ENCODE measurements at regions not wholly inside any gene's neighbourhood (a gene's known extent, or its start where the extent isn't known, plus 50 kb on each side); places are given as distances from the start of the nearest gene placed in this dataset.
"Not testable (repeated sequence)": the region's sequence is repeated elsewhere in the genome, so short reads cannot be mapped to it uniquely, and the experiment has no call there.

- no peak for DNase-seq
Observed at GRCh38 chr7:125218076-125218475, 288.5 kb upstream of the POT1 start.

DNA sequence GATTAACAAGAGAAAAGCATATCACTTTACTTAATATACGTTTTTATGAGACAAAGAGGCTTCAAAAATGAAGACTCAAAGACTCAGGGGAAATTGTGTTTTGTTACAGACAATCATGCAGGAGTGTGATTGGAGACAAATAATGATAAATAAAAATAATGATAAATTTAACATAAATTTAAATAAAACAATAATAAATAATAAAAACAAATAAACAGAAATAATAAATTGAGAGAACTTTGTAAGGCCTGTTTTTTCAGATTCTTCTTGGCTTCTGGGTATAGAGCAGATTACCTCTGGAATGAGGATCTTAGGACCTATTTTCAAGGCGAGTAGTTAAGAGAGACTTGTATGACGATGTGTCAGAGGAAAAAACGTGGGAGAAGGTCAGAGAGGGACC, 271.4 kb upstream of the POT1 start:
- no peak for DNase-seq

- no peak for DNase-seq
Observed at GRCh38 chr7:125197731-125198393, 268.2 kb upstream of the POT1 start.

DNA sequence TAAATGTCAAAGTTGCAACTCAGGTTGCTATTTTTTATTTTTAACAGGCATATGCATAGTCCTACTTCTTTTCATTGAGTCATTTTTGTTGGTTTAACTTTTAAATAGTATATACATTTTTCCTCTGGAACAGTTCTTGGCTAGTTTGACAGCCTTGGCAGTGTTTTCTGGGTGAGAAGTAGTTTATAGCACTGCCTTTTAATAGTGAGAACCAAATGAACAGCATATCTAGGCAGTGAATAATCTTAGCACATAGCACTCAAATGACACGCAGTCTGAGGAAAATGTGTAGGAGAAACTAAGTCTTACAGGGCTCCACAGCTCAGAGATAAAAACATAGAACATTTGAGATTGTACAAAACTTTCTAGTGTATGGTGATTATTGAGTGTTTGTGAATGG, 265.5 kb upstream of the POT1 start:
- no peak for DNase-seq

- DNase-seq = no peak
Observed at GRCh38 chr7:125193263-125193662, 263.6 kb upstream of the POT1 start.

DNA sequence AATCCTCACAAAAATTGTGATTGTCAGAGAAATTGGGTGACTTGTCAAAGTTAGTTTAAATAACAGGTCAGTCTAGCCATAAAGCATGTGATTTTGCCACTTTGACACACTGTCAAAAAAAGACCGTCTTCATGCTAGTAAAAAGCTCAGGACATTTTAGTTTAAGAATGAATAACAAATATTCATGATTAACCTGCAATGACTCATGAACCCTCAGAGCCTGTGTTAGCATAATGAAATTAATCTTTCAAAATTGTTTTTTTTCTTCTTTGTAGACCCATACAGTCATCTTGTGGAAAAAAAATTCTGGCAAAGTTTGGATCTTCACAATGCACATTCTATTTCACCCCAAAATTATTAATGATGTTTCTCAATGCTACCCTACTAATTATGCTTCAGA, 255.2 kb upstream of the POT1 start:
- no peak for DNase-seq

DNA sequence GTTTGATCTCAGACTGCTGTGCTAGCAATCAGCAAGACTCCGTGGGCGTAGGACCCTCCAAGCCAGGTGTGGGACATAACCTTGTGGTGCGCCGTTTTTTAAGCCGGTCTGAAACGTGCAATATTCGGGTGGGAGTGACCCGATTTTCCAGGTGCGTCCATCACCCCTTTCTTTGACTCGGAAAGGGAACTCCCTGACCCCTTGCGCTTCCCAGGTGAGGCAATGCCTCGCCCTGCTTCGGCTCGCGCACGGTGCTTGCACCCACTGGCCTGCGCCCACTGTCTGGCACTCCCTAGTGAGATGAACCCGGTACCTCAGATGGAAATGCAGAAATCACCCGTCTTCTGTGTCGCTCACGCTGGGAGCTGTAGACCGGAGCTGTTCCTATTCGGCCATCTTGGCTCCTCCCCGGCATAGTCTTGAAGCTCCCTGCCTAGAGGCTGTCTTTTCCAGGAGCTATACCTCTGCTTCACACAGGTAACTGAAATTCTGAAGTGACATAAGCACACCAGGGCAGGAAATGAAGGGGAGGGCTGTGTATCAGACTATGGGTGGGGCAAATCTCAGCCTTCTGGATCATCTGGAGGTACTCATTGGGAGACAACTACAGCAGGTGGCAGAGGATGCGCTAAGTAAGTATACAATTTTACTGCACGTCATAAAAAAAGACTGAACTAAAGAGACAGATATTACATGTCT, 252.1 kb upstream of the POT1 start:
- not testable (repeated sequence) for DNase-seq

GRCh38 chr7:125173571-125173970, 243.9 kb upstream of the POT1 start:
- no peak for DNase-seq

GRCh38 chr7:125169088-125169487, 239.5 kb upstream of the POT1 start:
- DNase-seq = no peak

DNA sequence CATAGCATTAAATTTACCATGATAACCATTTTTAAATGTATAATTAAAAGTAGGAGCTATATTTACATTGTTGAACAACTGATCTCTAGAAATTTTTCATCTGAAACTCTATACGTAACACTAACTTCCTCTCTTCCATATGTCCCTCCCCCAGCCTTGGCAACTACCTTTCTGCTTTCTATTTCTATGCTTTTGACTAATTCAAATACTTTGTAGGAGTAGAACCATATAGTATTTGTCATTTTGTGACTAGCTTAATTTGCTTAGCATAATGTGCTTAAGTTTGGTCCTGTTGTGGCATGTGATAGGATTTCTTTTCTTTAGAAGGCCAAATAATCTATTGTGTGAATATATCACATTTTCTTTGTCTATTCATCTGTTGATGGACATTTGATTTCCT, 225.3 kb upstream of the POT1 start:
- DNase-seq = no peak

DNA sequence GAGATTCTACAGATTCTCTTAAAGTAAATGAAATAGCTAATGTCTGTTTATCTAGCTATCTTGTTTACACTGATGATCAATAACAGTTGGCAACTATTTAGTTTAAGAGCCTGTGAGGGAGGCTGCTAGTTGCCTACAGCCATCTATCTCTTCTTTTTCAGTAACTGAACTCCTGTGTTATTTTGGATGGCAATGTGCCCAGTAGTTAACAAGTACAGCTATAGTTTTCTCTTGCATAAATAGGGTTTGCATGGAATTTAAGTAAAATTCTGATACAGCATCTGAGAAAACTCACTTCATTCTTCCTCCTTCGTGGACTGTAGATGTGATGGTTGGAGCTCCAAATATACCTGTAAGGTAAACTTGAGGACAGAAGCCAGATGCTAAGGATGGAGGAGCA, 219.5 kb upstream of the POT1 start:
- no peak for DNase-seq

- no peak for DNase-seq
Observed at GRCh38 chr7:125147047-125147446, 217.4 kb upstream of the POT1 start.

- DNase-seq = no peak
Observed at GRCh38 chr7:125136755-125137532, 207.3 kb upstream of the POT1 start.

DNA sequence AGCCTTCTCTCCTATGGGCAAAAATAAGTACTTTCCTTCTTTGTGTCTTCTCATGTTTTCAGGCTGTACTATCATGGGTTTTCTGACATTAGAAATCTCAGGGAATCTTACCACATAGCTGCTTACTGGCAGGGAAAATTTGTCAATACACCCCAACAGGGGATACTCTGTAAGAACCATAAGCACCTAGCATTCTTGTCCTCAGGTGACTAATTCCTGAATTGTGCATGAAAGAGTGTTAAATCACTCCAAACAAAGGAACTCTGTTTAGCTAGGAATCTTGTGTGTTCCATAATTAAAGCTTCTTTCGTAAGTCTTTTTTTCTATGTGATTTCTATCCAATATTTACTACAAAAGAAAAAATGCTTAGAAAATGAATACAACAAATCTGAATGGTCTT, 206.7 kb upstream of the POT1 start:
- no peak for DNase-seq

DNA sequence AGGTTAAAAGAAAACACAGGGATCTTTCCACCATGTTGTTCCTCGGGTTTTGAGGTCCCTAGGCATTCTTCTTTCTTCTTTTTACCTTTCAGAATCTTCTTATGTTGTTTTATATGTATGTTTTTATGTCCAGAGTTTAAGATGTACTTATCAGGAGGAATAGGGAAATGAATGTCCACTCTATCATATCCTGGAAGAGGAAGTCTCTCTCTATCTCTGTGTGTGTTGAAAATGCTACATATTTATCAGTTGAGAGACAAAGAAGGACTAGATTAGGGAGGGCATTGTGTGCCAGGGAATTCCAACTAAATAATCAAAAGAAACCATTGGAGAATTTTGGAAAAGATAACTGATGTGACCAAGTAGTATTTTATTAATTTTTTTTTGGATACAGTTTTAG, 200.5 kb upstream of the POT1 start:
- DNase-seq = no peak

DNA sequence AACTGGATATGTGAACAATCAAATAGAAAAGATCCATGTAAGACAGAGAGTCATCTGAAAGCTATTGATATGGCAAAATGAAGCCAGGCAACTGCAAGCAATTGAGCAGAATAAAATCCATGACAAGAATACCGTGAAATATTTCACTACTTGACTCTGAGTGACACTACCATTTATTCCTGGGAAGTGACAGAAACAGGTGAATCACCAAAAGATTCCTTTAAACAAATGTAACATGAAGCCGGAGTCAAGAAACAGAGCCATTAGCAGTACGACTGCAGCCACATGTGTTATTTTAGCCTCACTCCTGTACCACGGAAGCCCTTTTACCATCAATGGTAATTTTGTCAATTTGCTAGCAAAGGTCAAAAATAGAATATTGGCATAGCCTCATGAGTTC, 197.7 kb upstream of the POT1 start:
- no peak for DNase-seq

- no peak for DNase-seq
Observed at GRCh38 chr7:125126376-125126775, 196.8 kb upstream of the POT1 start.

- no peak for DNase-seq
Observed at GRCh38 chr7:125125315-125125714, 195.7 kb upstream of the POT1 start.

- no peak for DNase-seq
Observed at GRCh38 chr7:125122173-125122572, 192.5 kb upstream of the POT1 start.

GRCh38 chr7:125119559-125120115, 190.0 kb upstream of the POT1 start:
- DNase-seq = no peak

DNA sequence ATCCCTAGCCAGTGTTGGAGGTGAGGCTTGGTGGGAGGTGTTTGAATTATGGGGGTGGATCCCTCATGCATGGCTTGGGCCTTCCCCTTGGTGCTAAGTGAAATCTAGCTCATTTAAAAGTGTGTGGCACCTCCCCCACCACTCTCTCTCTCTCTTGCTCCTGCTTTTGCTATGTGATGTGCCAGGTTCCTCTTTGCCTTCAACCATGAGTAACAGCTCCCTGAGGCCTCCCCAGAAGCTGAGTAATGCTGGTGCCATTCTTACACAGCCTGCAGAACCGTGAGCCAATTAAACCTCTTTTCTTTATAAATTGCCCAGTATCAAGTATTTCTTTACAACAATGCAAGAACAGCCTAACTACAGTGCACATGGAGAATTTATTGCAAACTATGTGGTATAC, 188.8 kb upstream of the POT1 start:
- no peak for DNase-seq

GRCh38 chr7:125112850-125113249, 183.2 kb upstream of the POT1 start:
- DNase-seq = no peak

GRCh38 chr7:125099519-125099918, 169.9 kb upstream of the POT1 start:
- no peak for DNase-seq
